ENCODE measurements at regions not wholly inside any gene's neighbourhood (a gene's known extent, or its start where the extent isn't known, plus 50 kb on each side); places are given as distances from the start of the nearest gene placed in this dataset.

DNA sequence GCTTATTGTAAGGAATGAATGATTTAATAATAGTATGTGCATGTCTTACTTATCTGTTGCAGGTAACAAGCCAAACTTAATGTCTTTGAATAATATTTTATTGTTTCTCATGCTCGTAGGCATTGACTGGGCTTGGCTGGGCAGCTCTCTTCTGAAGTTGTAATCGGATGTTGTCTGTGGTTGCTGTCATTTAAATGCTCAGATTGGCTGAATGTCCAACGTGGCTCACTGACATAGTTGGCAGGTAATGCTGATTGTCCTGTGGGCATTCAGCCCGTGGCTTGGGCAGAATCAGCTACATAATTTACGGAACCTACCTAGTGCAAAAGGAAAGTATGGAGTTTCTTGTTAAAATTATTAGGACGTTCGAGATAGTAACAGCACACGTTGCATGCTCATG lies 297.4 kb upstream of the GBE1 start:
- TF ChIP-seq EZH2 (IDR thresholded peaks at IDR 0.05; ENCODE audit: insufficient read depth, poor library complexity, severe bottlenecking): no peak
- TF ChIP-seq EZH2phosphoT487 (IDR thresholded peaks at IDR 0.05; ENCODE audit: insufficient read depth, low read depth): no peak
